ENCODE measurements at regions not wholly inside any gene's neighbourhood (a gene's known extent, or its start where the extent isn't known, plus 50 kb on each side); places are given as distances from the start of the nearest gene placed in this dataset.

GRCh38 chr3:180116203-180116602, 79.5 kb upstream of the PEX5L start:
- TF ChIP-seq EP300 (IDR thresholded peaks at IDR 0.05) (no peak), POLR2A (IDR thresholded peaks at IDR 0.05) (no peak), POLR2AphosphoS5 (IDR thresholded peaks at IDR 0.05) (no peak)
- TF ChIP-seq, protein P1, sequence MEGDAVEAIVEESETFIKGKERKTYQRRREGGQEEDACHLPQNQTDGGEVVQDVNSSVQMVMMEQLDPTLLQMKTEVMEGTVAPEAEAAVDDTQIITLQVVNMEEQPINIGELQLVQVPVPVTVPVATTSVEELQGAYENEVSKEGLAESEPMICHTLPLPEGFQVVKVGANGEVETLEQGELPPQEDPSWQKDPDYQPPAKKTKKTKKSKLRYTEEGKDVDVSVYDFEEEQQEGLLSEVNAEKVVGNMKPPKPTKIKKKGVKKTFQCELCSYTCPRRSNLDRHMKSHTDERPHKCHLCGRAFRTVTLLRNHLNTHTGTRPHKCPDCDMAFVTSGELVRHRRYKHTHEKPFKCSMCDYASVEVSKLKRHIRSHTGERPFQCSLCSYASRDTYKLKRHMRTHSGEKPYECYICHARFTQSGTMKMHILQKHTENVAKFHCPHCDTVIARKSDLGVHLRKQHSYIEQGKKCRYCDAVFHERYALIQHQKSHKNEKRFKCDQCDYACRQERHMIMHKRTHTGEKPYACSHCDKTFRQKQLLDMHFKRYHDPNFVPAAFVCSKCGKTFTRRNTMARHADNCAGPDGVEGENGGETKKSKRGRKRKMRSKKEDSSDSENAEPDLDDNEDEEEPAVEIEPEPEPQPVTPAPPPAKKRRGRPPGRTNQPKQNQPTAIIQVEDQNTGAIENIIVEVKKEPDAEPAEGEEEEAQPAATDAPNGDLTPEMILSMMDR (IDR thresholded peaks at IDR 0.05): no peak
- Histone ChIP-seq H3K4me3 (no peak overlapping the region), H3K9me3 (no peaks in the 10 kb centered on the region), H3K27me3 (no peaks in the 10 kb centered on the region), H3K36me3 (no peaks in the 10 kb centered on the region), H3K4me1 (no peaks in the 10 kb centered on the region), H3K27ac (no peak overlapping the region)
- no peak for DNase-seq (ENCODE audit: low spot score in 2 of 2)
- WGBS: 68% methylated on average over 4 of the region's 4 CpGs

DNA sequence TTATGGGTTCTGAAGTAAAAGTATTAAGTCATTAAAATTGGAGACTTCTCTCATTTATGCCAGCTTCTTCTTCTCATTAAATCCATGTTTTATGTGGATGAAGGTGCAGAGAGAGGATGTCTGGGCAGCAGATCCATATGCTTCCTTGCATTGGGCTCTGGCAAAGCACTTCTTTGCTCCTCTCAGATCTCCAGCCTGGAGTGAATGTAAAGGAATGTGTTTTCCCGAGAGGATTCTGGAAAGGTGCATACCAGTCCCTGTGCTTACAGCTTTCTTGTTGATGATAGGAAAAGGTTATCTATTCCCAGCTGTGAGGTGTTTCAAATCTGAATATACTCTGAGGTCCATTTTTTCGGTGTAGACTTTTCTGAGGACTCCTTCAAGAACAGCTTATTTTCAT, 79.9 kb upstream of the PEX5L start:
- no peaks in the 10 kb centered on the region for H3K9me3 ChIP-seq
- H3K27me3 ChIP-seq: no peaks in the 10 kb centered on the region
- H3K27ac ChIP-seq: no peak overlapping the region
- DNase-seq (ENCODE audit: low spot score in 2 of 2): no peak
- no peaks in the 10 kb centered on the region for H3K4me1 ChIP-seq
- H3K36me3 ChIP-seq: no peaks in the 10 kb centered on the region
- H3K4me3 ChIP-seq: no peak overlapping the region
- 65% methylated on average over 2 of the region's 2 CpGs for WGBS
- TF ChIP-seq EP300 (IDR thresholded peaks at IDR 0.05) (no peak), POLR2A (IDR thresholded peaks at IDR 0.05) (no peak), POLR2AphosphoS5 (IDR thresholded peaks at IDR 0.05) (no peak)
- TF ChIP-seq, protein P1 (IDR thresholded peaks at IDR 0.05): no peak

- Histone ChIP-seq H3K27me3 (no peaks in the 10 kb centered on the region), H3K27ac (no peak overlapping the region), H3K4me1 (no peaks in the 10 kb centered on the region), H3K36me3 (no peaks in the 10 kb centered on the region), H3K4me3 (no peak overlapping the region), H3K9me3 (no peaks in the 10 kb centered on the region)
- TF ChIP-seq EP300 (IDR thresholded peaks at IDR 0.05): no peak
- TF ChIP-seq POLR2AphosphoS5 (IDR thresholded peaks at IDR 0.05): no peak
- TF ChIP-seq, protein P1 (IDR thresholded peaks at IDR 0.05): no peak
- no peak for TF ChIP-seq POLR2A (IDR thresholded peaks at IDR 0.05)
- WGBS: 68% methylated on average over 6 of the region's 11 CpGs
- no peak for DNase-seq (ENCODE audit: low spot score in 2 of 2)
Observed at GRCh38 chr3:180117381-180118163, 80.8 kb upstream of the PEX5L start.

DNA sequence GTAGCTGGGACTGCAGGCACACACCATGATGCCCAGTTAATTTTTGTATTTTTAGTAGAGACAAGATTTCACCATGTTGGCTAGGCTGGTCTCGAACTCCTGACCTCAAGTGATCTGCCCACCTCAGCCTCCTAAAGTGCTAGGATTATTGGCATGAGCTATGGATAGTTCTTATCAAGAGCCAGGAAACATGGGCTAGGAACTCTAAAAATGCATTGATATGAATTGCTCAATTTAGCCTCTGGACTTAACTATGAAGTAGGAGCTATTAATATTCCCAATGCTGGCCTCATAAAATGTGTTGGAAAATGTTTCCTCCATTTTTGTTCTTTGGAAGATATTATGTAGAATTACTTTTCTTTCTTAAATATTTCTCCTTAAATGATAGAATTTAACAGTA, 82.8 kb upstream of the PEX5L start:
- peaks cover 3% of the 10 kb centered on the region for H3K9me3 ChIP-seq
- H3K4me1 ChIP-seq: no peaks in the 10 kb centered on the region
- 86% methylated on average over 1 of the region's 1 CpG for WGBS
- TF ChIP-seq POLR2A (IDR thresholded peaks at IDR 0.05) (no peak), EP300 (IDR thresholded peaks at IDR 0.05) (no peak), POLR2AphosphoS5 (IDR thresholded peaks at IDR 0.05) (no peak)
- TF ChIP-seq, protein P1 (IDR thresholded peaks at IDR 0.05): no peak
- H3K27ac ChIP-seq: no peak overlapping the region
- no peak for DNase-seq (ENCODE audit: low spot score in 2 of 2)
- no peaks in the 10 kb centered on the region for H3K27me3 ChIP-seq
- H3K36me3 ChIP-seq: no peaks in the 10 kb centered on the region
- no peak overlapping the region for H3K4me3 ChIP-seq

GRCh38 chr3:180123928-180124327, 87.2 kb upstream of the PEX5L start:
- no peak overlapping the region for H3K4me3 ChIP-seq
- H3K4me1 ChIP-seq: no peaks in the 10 kb centered on the region
- peaks cover 17% of the 10 kb centered on the region for H3K9me3 ChIP-seq
- no peaks in the 10 kb centered on the region for H3K27me3 ChIP-seq
- no peak for TF ChIP-seq EP300 (IDR thresholded peaks at IDR 0.05)
- H3K36me3 ChIP-seq: no peaks in the 10 kb centered on the region
- no peak overlapping the region for H3K27ac ChIP-seq
- DNase-seq (ENCODE audit: low spot score in 2 of 2): no peak

DNA sequence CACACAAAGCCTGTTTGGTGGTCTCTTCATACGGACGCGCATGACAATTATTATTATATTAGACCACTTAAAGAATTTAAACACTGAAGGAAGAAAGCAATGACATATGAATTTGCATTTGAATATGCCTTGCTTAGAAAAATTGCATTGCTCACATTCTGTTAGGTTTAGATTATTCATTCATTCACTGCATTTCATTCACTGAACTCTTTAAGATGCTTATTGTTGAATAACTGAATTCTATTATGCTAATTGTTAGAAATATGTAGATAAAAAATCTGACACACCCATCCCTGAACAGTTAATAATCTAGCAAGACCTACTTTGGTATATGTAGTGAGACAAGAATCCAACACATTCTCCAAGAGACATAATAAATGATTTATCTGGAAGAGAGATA, 94.4 kb upstream of the PEX5L start:
- 92% methylated on average over 3 of the region's 3 CpGs for WGBS
- TF ChIP-seq, protein P1 (IDR thresholded peaks at IDR 0.05): no peak
- TF ChIP-seq POLR2A (IDR thresholded peaks at IDR 0.05): no peak
- TF ChIP-seq EP300 (IDR thresholded peaks at IDR 0.05): no peak
- no peak for TF ChIP-seq POLR2AphosphoS5 (IDR thresholded peaks at IDR 0.05)
- no peaks in the 10 kb centered on the region for H3K4me1 ChIP-seq

More for the DNA sequence above, 94.4 kb upstream of the PEX5L start:
- H3K36me3 ChIP-seq: no peaks in the 10 kb centered on the region
- H3K4me3 ChIP-seq: no peak overlapping the region
- DNase-seq (ENCODE audit: low spot score in 2 of 2): no peak
- no peaks in the 10 kb centered on the region for H3K27me3 ChIP-seq
- no peak overlapping the region for H3K27ac ChIP-seq
- peaks cover 6% of the 10 kb centered on the region for H3K9me3 ChIP-seq

Data from suprapubic skin (tissue), 4 donors.